Thymus (tissue), 11 donors: ENCODE measurements at regions not wholly inside any gene's neighbourhood (a gene's known extent, or its start where the extent isn't known, plus 50 kb on each side); places are given as distances from the start of the nearest gene placed in this dataset.

ENCODE experiments used
- DNase-seq, 9 donors: peaks; one replicate each; pipeline ENCODE4 v3.0.0-alpha.2; 2013; ENCODE audit warnings: low spot score in 9 of 9, low read depth in 6 of 9, missing footprints in 1 of 9
- H3K27ac ChIP-seq, 2 donors: one replicate each; pipeline ENCODE4 v1.5.1; 2013; ENCODE audit warnings: control low read depth in 1 of 2, low read depth in 1 of 2, low read length in 1 of 2, mild to moderate bottlenecking in 1 of 2, moderate library complexity in 1 of 2
- H3K27me3 ChIP-seq, 2 donors: one replicate each; pipeline ENCODE4 v1.5.1; 2013; ENCODE audit warnings: low read length in 1 of 2; ENCODE audit not compliant: control insufficient read depth in 2 of 2, insufficient read depth in 1 of 2
- H3K36me3 ChIP-seq, 2 donors: one replicate each; pipeline ENCODE4 v1.5.1; 2013; ENCODE audit warnings: low read length in 1 of 2, mild to moderate bottlenecking in 1 of 2, moderate library complexity in 1 of 2; ENCODE audit not compliant: control insufficient read depth in 2 of 2, insufficient read depth in 2 of 2
- H3K4me1 ChIP-seq, 2 donors: one replicate each; pipeline ENCODE4 v1.5.1; 2013; ENCODE audit warnings: low read length in 2 of 2; ENCODE audit not compliant: control insufficient read depth in 2 of 2, insufficient read depth in 2 of 2
- H3K4me3 ChIP-seq, 2 donors: one replicate each; pipeline ENCODE4 v1.5.1; 2013; ENCODE audit warnings: low read length in 2 of 2, control low read depth in 1 of 2, mild to moderate bottlenecking in 1 of 2
- H3K9me3 ChIP-seq, 2 donors: one replicate each; pipeline ENCODE4 v1.5.1; 2013; ENCODE audit warnings: low read length in 1 of 2, mild to moderate bottlenecking in 1 of 2; ENCODE audit not compliant: control insufficient read depth in 2 of 2, insufficient read depth in 1 of 2
- WGBS: extraction: QIAGEN DNeasy Blood & Tissue Kit; methylation state at CpG from one replicate; pipeline ENCODE4 v1.1.7; 2013; 5-methylcytosine and 5-hydroxymethylcytosine counted together
- donor health status: healthy.

DNA sequence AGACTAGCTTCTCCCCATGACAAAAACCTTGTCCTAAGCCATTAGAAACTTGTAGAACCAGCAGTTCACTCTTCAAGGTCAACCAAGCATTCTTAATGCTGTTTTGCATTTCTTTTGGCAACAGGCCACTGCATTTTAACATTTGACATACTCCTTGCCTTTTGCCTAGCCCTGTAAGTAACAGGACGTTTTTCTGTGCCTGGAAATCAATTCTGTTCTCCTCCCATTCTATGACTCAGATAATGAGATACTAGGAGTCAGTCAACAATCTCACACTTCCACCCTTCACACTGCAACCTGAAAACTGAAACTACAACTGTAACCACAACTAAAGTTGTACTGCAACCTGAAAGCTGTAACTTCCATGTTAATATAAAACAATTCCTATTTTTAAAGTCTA lies 268.7 kb downstream of the MZT1 start:
- no peak overlapping the region for H3K27ac ChIP-seq
- peak in 1 of 9 donors; percentile 1 for DNase-seq
- no peaks in the 10 kb centered on the region for H3K9me3 ChIP-seq
- H3K4me3 ChIP-seq = no peak overlapping the region
- WGBS = 67% methylated on average over 1 of the region's 1 CpG
- H3K4me1 ChIP-seq = no peaks in the 10 kb centered on the region
- no peaks in the 10 kb centered on the region for H3K27me3 ChIP-seq
- H3K36me3 ChIP-seq = no peaks in the 10 kb centered on the region

DNA sequence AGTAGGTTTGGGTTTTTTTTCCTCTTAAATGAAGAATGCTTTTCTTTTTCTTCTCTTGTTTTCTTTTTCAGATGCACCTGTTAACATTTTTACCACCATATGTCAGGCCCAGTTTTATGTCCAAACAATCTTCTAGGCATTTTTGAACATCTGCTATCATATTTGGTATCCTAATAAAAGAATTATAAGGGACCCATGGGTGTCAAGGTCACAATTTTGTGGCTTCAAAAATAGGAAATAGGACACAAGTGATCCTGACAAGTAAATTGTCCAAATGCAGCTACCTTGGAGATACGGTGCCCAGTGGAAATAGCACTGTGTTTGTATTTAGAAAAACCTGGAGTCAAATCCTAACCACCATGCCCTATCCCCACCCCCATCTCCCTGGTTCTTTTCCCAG lies 270.3 kb downstream of the MZT1 start:
- 92% methylated on average over 1 of the region's 1 CpG for WGBS
- no peaks in the 10 kb centered on the region for H3K4me1 ChIP-seq
- H3K27me3 ChIP-seq = no peaks in the 10 kb centered on the region
- H3K36me3 ChIP-seq = no peaks in the 10 kb centered on the region
- no peak for DNase-seq
- H3K27ac ChIP-seq = no peak overlapping the region
- no peaks in the 10 kb centered on the region for H3K9me3 ChIP-seq
- no peak overlapping the region for H3K4me3 ChIP-seq

DNA sequence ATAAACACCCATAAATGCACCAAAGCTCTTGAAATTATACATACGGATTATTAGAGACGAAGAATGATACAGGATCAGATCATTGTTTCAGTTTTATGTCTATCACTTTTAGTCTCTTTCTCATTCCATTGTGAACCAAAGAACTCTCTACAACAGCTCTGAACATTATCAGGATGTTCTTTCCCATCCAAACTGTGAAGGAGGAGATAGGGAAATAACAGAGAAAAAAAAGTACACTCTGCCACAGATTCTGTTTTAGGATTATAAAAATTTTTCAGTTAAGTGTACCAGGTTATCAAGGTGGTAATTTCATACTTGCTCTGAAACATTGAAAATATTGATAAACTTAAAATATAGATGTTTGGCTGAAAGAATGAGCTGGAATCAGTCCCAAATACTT lies 270.9 kb downstream of the MZT1 start:
- Histone ChIP-seq H3K36me3 (no peaks in the 10 kb centered on the region), H3K27me3 (no peaks in the 10 kb centered on the region), H3K4me1 (no peaks in the 10 kb centered on the region), H3K27ac (no peak overlapping the region), H3K9me3 (no peaks in the 10 kb centered on the region), H3K4me3 (no peak overlapping the region)
- WGBS = 75% methylated on average over 2 of the region's 2 CpGs
- DNase-seq = no peak

DNA sequence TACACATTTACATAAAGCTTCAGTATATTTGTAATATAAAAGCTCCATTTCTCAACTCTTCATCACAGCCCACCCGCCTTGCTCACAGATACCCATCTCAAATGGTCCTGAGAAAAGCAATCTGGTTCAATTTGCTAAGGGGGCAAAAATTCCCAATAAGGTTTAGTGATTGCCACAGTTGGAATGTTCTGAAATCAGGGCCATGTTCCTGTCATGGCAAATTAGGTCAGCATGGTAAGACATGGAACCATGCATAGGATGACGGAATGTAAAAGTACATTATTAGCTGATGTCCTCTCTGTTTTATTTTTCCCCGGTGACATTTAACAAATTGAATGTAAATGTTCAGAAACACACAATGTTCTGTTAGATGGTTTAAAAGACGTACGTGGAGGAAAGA lies 274.3 kb downstream of the MZT1 start:
- Histone ChIP-seq H3K4me3 (no peak overlapping the region), H3K9me3 (peaks cover 0 to 2% of the 10 kb centered on the region in 2 donors), H3K4me1 (no peaks in the 10 kb centered on the region), H3K27me3 (no peaks in the 10 kb centered on the region), H3K27ac (no peak overlapping the region), H3K36me3 (no peaks in the 10 kb centered on the region)
- no peak for DNase-seq
- 95% methylated on average over 5 of the region's 5 CpGs for WGBS

DNA sequence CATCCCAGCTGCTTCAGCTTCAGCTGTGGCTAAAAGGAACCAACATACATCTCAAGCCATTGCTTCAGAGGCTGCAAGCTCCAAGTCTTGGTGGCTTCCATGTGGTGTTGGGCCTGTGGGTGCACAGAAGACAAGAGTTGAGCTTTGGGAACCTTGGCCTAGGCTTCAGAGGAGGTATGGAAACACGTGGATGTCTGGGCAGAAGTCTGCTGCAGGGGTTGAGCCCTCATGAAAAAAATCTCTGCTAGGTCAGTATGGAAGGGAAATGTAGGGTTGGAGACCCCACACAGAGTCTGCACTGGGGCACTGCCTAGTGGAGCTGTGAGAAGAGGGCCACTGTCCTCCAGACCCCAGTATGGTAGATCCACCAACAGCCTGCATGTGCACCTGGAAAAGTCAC lies 279.3 kb downstream of the MZT1 start:
- Histone ChIP-seq H3K27me3 (no peaks in the 10 kb centered on the region), H3K36me3 (no peaks in the 10 kb centered on the region), H3K27ac (no peak overlapping the region), H3K4me3 (no peak overlapping the region), H3K4me1 (no peaks in the 10 kb centered on the region), H3K9me3 (peaks cover 0 to 2% of the 10 kb centered on the region in 2 donors)
- 90% methylated on average over 1 of the region's 1 CpG for WGBS
- DNase-seq = no peak

DNA sequence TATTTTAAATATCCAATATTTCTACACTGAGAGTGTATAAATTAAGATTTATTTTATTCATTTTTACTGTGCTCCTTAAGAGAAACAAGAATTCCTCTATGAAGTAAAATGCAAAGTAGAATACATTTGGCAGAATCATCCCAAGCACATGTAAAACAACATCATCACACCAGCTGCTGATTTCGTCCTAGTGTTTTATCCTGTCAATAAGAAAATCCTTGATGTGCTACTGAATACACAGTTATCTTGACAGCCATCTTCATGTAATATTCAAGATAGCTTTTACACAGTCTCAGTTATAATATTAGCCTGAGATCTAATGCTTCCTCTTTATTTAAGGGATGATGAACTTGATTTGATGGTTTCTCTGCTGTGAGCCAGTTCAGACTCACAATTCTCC lies 282.4 kb downstream of the MZT1 start:
- DNase-seq = no peak
- H3K36me3 ChIP-seq = no peaks in the 10 kb centered on the region
- no peaks in the 10 kb centered on the region for H3K27me3 ChIP-seq
- H3K27ac ChIP-seq = no peak overlapping the region
- 87% methylated on average over 1 of the region's 1 CpG for WGBS
- H3K9me3 ChIP-seq = peaks cover 0 to 2% of the 10 kb centered on the region in 2 donors
- H3K4me3 ChIP-seq = no peak overlapping the region
- H3K4me1 ChIP-seq = no peaks in the 10 kb centered on the region

DNA sequence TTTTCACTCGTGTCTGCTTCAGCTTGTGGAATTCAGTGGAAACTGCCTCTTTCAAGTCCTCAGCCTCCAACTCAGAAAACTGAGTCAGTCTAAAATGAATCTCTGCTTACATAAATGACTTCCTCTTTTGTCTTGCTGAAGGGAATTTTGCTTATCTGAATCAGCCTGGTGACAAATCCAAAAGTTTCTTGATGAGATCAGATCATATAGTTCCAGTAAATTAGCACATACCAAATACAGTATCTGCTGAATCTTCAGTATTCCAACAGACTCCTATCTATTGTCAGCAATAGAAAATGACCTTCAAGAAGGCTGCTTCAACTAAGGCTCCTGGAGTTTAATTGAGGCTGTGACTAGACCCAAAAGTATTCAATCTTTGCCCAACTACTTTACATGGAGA lies 290.0 kb downstream of the MZT1 start:
- no peak overlapping the region for H3K4me3 ChIP-seq
- H3K9me3 ChIP-seq = no peaks in the 10 kb centered on the region
- DNase-seq = no peak
- no peaks in the 10 kb centered on the region for H3K4me1 ChIP-seq
- 39% methylated on average over 1 of the region's 1 CpG for WGBS
- H3K36me3 ChIP-seq = no peaks in the 10 kb centered on the region
- no peaks in the 10 kb centered on the region for H3K27me3 ChIP-seq
- H3K27ac ChIP-seq = no peak overlapping the region

DNA sequence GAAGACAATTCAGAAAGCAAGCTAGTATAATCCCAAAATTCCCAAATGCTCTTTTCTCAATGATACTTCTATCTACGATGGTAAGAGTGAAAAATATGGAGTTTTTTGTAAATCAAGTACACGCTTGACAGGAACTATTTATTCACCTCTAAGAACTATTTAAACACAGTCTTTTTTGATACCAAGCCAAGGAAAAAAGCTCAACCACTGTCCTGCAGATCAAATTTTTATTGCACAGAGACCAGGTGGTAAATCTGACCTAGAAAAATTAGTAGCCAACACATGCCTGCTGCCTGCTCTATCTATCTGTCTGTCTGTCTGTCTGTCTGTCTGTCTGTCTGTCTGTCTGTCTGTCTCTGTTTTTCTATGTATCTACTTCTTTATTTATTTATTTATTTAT lies 292.2 kb downstream of the MZT1 start:
- no peaks in the 10 kb centered on the region for H3K27me3 ChIP-seq
- DNase-seq = no peak
- H3K4me3 ChIP-seq = no peak overlapping the region
- H3K4me1 ChIP-seq = no peaks in the 10 kb centered on the region
- H3K27ac ChIP-seq = no peak overlapping the region
- H3K9me3 ChIP-seq = no peaks in the 10 kb centered on the region
- 98% methylated on average over 2 of the region's 2 CpGs for WGBS
- H3K36me3 ChIP-seq = no peaks in the 10 kb centered on the region

DNA sequence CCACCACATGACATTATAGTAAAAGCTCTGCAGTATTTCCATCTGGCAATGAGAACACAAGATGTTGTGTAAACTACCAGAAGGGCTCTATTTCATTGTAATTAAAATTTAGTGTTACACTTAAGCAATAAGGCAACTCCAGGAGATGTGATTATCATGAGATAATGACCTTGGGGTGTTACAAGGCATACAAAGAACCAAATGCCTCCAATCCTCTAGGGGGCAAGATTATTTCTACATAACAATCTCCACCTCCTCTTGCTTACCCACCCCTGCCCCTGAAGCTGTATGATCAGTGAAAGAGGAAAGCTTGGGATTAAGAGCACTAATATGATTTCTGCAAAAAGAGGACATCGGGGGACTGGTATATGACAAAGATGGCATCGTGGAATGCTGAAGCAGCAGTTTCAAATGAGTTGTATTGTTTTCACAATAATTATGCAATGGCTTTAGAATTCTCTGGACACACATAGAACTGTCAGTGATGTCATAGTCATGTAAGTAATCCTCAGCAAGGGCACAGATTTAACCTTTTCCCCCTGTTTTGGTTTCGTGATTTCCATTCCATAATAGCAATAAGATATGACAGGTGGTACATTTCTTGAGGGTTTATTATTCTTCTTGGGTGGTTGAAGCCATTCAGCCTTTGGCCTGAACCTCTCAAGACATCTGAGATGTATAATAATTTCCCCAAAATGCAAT lies 295.3 kb downstream of the MZT1 start:
- WGBS = 92% methylated on average over 3 of the region's 3 CpGs
- Histone ChIP-seq H3K36me3 (no peaks in the 10 kb centered on the region), H3K4me1 (no peaks in the 10 kb centered on the region), H3K27me3 (no peaks in the 10 kb centered on the region), H3K9me3 (no peaks in the 10 kb centered on the region), H3K4me3 (no peak overlapping the region), H3K27ac (no peak overlapping the region)
- no peak for DNase-seq

DNA sequence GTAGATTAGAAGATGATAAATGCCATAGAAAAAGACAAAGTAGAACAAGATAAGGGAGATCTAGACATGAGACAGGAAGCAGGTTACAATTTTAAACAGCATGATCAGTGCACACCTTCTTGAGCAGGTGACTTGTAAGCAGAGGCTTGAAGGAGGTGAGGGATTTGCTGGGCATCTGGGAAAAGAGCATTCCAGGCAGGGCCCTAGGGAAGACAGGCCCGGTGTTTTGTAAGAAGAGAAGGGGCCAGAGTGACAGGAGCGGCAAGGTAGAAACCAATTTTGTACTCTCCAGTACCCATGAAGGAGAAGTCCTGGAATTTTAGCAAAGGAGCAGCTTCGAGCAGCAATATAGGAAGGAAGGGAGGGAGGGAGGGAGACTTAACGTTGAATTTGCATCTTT lies 296.5 kb downstream of the MZT1 start:
- Histone ChIP-seq H3K27ac (no peak overlapping the region), H3K4me3 (no peak overlapping the region), H3K4me1 (no peaks in the 10 kb centered on the region), H3K36me3 (no peaks in the 10 kb centered on the region), H3K9me3 (no peaks in the 10 kb centered on the region), H3K27me3 (no peaks in the 10 kb centered on the region)
- no peak for DNase-seq
- 73% methylated on average over 4 of the region's 4 CpGs for WGBS
